H1 (cell line): ENCODE measurements at regions not wholly inside any gene's neighbourhood (a gene's known extent, or its start where the extent isn't known, plus 50 kb on each side); places are given as distances from the start of the nearest gene placed in this dataset.

ENCODE experiments used
- CTCF ChIA-PET: fragments of 300-600 bp; sonication (Branson Sonifier 250); formaldehyde crosslinking; loops from one replicate; lab custom pipeline; 2021; ENCODE audit not compliant: partially characterized antibody; lab: Charles Lee
- POLR2A ChIA-PET: fragments of 300-600 bp; sonication (Branson Sonifier 250); formaldehyde crosslinking; loops from one replicate; lab custom pipeline; 2021; ENCODE audit warnings: inconsistent platforms; ENCODE audit not compliant: partially characterized antibody; lab: Charles Lee
- DNase-seq, 2 experiments: peaks; one replicate each; pipeline versions ENCODE4 v3.0.0 to v3.0.0-alpha.2; 2010 to 2022; ENCODE audit warnings: low spot score in 2 of 2, low read depth in 1 of 2, mixed read lengths in 1 of 2
- FAIRE-seq: peaks from 2 replicates; lab custom pipeline; 2011; peaks lifted over from hg19 to GRCh38; lab: Jason Lieb, UNC
- H2AFZ ChIP-seq: 2 replicates; pipeline ENCODE4 v1.8.1; 2012; ENCODE audit warnings: low read length, inconsistent platforms
- H2AK5ac ChIP-seq: 2 replicates; pipeline ENCODE4 v1.6.1; 2013; ENCODE audit warnings: low read depth, low read length
- H2BK120ac ChIP-seq: replicated peaks from 2 replicates; pipeline ENCODE3; 2013; ENCODE audit warnings: low read depth, low read length, inconsistent platforms
- H2BK12ac ChIP-seq: 2 replicates; pipeline ENCODE4 v1.6.1; 2013; ENCODE audit warnings: low read depth, low read length
- H2BK15ac ChIP-seq: 2 replicates; pipeline ENCODE4 v1.6.1; 2013; ENCODE audit warnings: low read length
- H2BK20ac ChIP-seq: 2 replicates; pipeline ENCODE4 v1.6.1; 2013; ENCODE audit warnings: low read length
- H2BK5ac ChIP-seq: 2 replicates; pipeline ENCODE4 v1.6.1; 2013; ENCODE audit warnings: low read depth, low read length
- H3K14ac ChIP-seq: 2 replicates; pipeline ENCODE4 v1.6.1; 2013; ENCODE audit warnings: inconsistent platforms; ENCODE audit not compliant: insufficient read length
- H3K18ac ChIP-seq: 2 replicates; pipeline ENCODE4 v1.6.1; 2013; ENCODE audit warnings: low read length; ENCODE audit errors: extremely low read depth
- H3K23ac ChIP-seq: 2 replicates; pipeline ENCODE4 v1.6.1; 2013; ENCODE audit warnings: inconsistent platforms; ENCODE audit not compliant: insufficient read length
- H3K23me2 ChIP-seq: 2 replicates; pipeline ENCODE4 v1.6.1; 2013; ENCODE audit warnings: low read depth, low read length
- H3K27ac ChIP-seq: 2 replicates; pipeline ENCODE4 v1.6.1; 2011; ENCODE audit warnings: low read depth, low read length, inconsistent platforms
- H3K27me3 ChIP-seq, 4 experiments: replicated peaks in 1 of 4; 1 replicate in 1 of 4; 2 replicates in 3 of 4; pipeline versions ENCODE4 v1.6.1 to v1.8.1; 2011 to 2013; ENCODE audit warnings: low read length in 3 of 4, mild to moderate bottlenecking in 3 of 4, inconsistent platforms in 2 of 4, mixed read lengths in 2 of 4, moderate library complexity in 1 of 4; ENCODE audit not compliant: control insufficient read depth in 3 of 4, insufficient read depth in 3 of 4; ENCODE audit errors: extremely low read depth in 1 of 4
- H3K36me3 ChIP-seq, 4 experiments: 2 replicates each; pipeline versions ENCODE4 v1.6.1 to v1.8.1; 2011 to 2013; ENCODE audit warnings: mild to moderate bottlenecking in 4 of 4, low read length in 3 of 4, moderate library complexity in 2 of 4, control low read depth in 1 of 4, inconsistent platforms in 1 of 4; ENCODE audit not compliant: insufficient read depth in 4 of 4, control insufficient read depth in 2 of 4
- H3K4ac ChIP-seq: replicated peaks from 2 replicates; pipeline ENCODE3; 2013; ENCODE audit warnings: low read length, low read depth, mixed read lengths, inconsistent platforms; ENCODE audit not compliant: insufficient read length
- H3K4me1 ChIP-seq, 4 experiments: replicated peaks in 1 of 4; 1 replicate in 1 of 4; 2 replicates in 3 of 4; pipeline versions ENCODE4 v1.6.1 to v1.8.1; 2011 to 2013; ENCODE audit warnings: low read length in 3 of 4, inconsistent platforms in 2 of 4, mixed read lengths in 1 of 4; ENCODE audit not compliant: insufficient read depth in 4 of 4, control insufficient read depth in 3 of 4
- H3K4me2 ChIP-seq, 2 experiments: 2 replicates each; pipeline versions ENCODE4 v1.6.1 to v1.8.1; 2011 to 2013; ENCODE audit warnings: low read depth in 2 of 2, low read length in 2 of 2, control low read depth in 1 of 2, inconsistent platforms in 1 of 2, mild to moderate bottlenecking in 1 of 2; ENCODE audit not compliant: insufficient read depth in 1 of 2
- H3K4me3 ChIP-seq, 4 experiments: fragments of 200-600, 300-600 bp in 1 of 4; sonication (generic), shearing (Covaris generic), sonication (Bioruptor Twin) in 1 of 4; 2 replicates each; pipeline versions ENCODE4 v1.5.1 to v1.8.1; 2011 to 2016; ENCODE audit warnings: low read length in 4 of 4, low read depth in 3 of 4, control low read depth in 2 of 4, inconsistent platforms in 2 of 4, mild to moderate bottlenecking in 2 of 4, mixed read lengths in 1 of 4, moderate library complexity in 1 of 4; ENCODE audit not compliant: insufficient read depth in 2 of 4; ENCODE audit errors: extremely low read depth in 1 of 4
- H3K56ac ChIP-seq: replicated peaks from 2 replicates; pipeline ENCODE3; 2013; ENCODE audit warnings: low read depth, mild to moderate bottlenecking, mixed read lengths, low read length, inconsistent platforms; ENCODE audit not compliant: insufficient read length
- H3K79me1 ChIP-seq: 2 replicates; pipeline ENCODE4 v1.6.1; 2013; ENCODE audit warnings: low read depth, low read length, control low read depth
- H3K79me2 ChIP-seq, 2 experiments: 2 replicates each; pipeline versions ENCODE4 v1.6.1 to v1.8.1; 2012 to 2013; ENCODE audit warnings: low read length in 2 of 2, mild to moderate bottlenecking in 2 of 2, inconsistent platforms in 1 of 2; ENCODE audit not compliant: insufficient read depth in 2 of 2, control insufficient read depth in 1 of 2
- H3K9ac ChIP-seq, 4 experiments: replicated peaks in 1 of 4; 1 replicate in 1 of 4; 2 replicates in 3 of 4; pipeline versions ENCODE4 v1.6.1 to v1.8.1; 2011 to 2013; ENCODE audit warnings: low read depth in 3 of 4, low read length in 3 of 4, control low read depth in 2 of 4, mild to moderate bottlenecking in 2 of 4, moderate library complexity in 2 of 4, inconsistent platforms in 1 of 4; ENCODE audit errors: extremely low read depth in 1 of 4
- H3K9me3 ChIP-seq, 2 experiments: 2 replicates each; pipeline versions ENCODE4 v1.6.1 to v1.8.1; 2012 to 2013; ENCODE audit warnings: mild to moderate bottlenecking in 2 of 2, moderate library complexity in 2 of 2, control low read depth in 1 of 2, inconsistent platforms in 1 of 2, low read depth in 1 of 2, low read length in 1 of 2, mixed read lengths in 1 of 2; ENCODE audit not compliant: insufficient read depth in 2 of 2
- H4K20me1 ChIP-seq, 2 experiments: replicated peaks in 1 of 2; 2 replicates each; pipeline versions ENCODE3 to v1.8.1; 2011 to 2013; ENCODE audit warnings: inconsistent platforms in 2 of 2, low read length in 2 of 2, mild to moderate bottlenecking in 1 of 2; ENCODE audit not compliant: insufficient read depth in 2 of 2, control insufficient read depth in 1 of 2
- H4K5ac ChIP-seq: 2 replicates; pipeline ENCODE4 v1.6.1; 2013; ENCODE audit warnings: low read length, low read depth, mixed read lengths, inconsistent platforms; ENCODE audit not compliant: insufficient read length
- H4K8ac ChIP-seq: 2 replicates; pipeline ENCODE4 v1.8.0; 2013; ENCODE audit warnings: mild to moderate bottlenecking, moderate library complexity, low read length, inconsistent platforms; ENCODE audit not compliant: insufficient read depth; ENCODE audit errors: extremely low read depth
- H4K91ac ChIP-seq: replicated peaks from 2 replicates; pipeline ENCODE3; 2013; ENCODE audit warnings: low read length, mixed read lengths, inconsistent platforms; ENCODE audit not compliant: insufficient read length
- ATF3 ChIP-seq: IDR thresholded peaks from 2 replicates; pipeline ENCODE4 v1.6.1; 2011; ENCODE audit warnings: low read depth, mild to moderate bottlenecking, low read length; ENCODE audit not compliant: insufficient read depth
- CBX8 ChIP-seq: fragments of 300-800, 300-1000 bp; sonication (generic); IDR thresholded peaks from 2 replicates; pipeline ENCODE4 v1.7.1; 2016; ENCODE audit warnings: low read depth, low read length, borderline replicate concordance
- CHD1 ChIP-seq: IDR thresholded peaks from 2 replicates; pipeline ENCODE4 v1.6.1; 2012; ENCODE audit warnings: low read depth, low read length, improper control_type of control experiment
- NANOG ChIP-seq: IDR thresholded peaks from 2 replicates; pipeline ENCODE4 v1.6.1; 2011; ENCODE audit warnings: low read length, low read depth, mild to moderate bottlenecking, inconsistent platforms; ENCODE audit not compliant: insufficient read depth, poor library complexity, severe bottlenecking
- POLR2A ChIP-seq, 2 experiments: IDR thresholded peaks; 1 replicate in 1 of 2; 2 replicates in 1 of 2; pipeline ENCODE4 v1.6.1; 2011; ENCODE audit warnings: low read depth in 2 of 2, low read length in 2 of 2, mild to moderate bottlenecking in 2 of 2; ENCODE audit errors: control extremely low read depth in 1 of 2
- POU5F1 ChIP-seq: IDR thresholded peaks from 2 replicates; pipeline ENCODE4 v1.6.1; 2011; ENCODE audit warnings: low read depth, mild to moderate bottlenecking, low read length, moderate library complexity
- RFX5 ChIP-seq: IDR thresholded peaks from 2 replicates; pipeline ENCODE4 v1.6.1; 2011; ENCODE audit warnings: low read depth, low read length, improper control_type of control experiment, borderline replicate concordance
- SP2 ChIP-seq: IDR thresholded peaks from 2 replicates; pipeline ENCODE4 v1.6.1; 2012; ENCODE audit warnings: mild to moderate bottlenecking, low read length, inconsistent platforms
- SRF ChIP-seq: IDR thresholded peaks from 2 replicates; pipeline ENCODE4 v1.6.1; 2011; ENCODE audit warnings: mild to moderate bottlenecking, low read depth, low read length, moderate library complexity
- WGBS, 2 experiments: shearing (Covaris generic) in 1 of 2; methylation state at CpG; one replicate each; pipeline versions ENCODE4 v1.1.6 to v1.1.7; 2013 to 2015; ENCODE audit warnings: low lambda C conversion rate in 2 of 2, mixed read lengths in 2 of 2, inconsistent platforms in 1 of 2, low coverage in 1 of 2, missing lambda C conversion rate in 1 of 2; ENCODE audit not compliant: insufficient replicate concordance in 2 of 2, insufficient coverage in 1 of 2, insufficient read length in 1 of 2; ENCODE audit errors: extremely low coverage in 1 of 2, missing lambda C conversion rate in 1 of 2; 5-methylcytosine and 5-hydroxymethylcytosine counted together

GRCh38 chr12:89267404-89267803 is 84.9 kb downstream of the DUSP6 start:
- Histone ChIP-seq H4K20me1 (no peaks in the 10 kb centered on the region), H3K79me2 (no peaks in the 10 kb centered on the region), H3K4me3 (no peak overlapping the region), H2BK15ac (no peak overlapping the region), H4K8ac (no peak overlapping the region), H4K5ac (no peak overlapping the region), H3K9me3 (no peaks in the 10 kb centered on the region), H3K4me2 (no peak overlapping the region), H2AK5ac (no peak overlapping the region), H3K9ac (no peak overlapping the region), H2AFZ (no peak overlapping the region), H3K4ac (no peak overlapping the region), H3K4me1 (no peaks in the 10 kb centered on the region), H2BK20ac (no peak overlapping the region), H3K18ac (no peak overlapping the region), H3K23me2 (no peaks in the 10 kb centered on the region), H3K36me3 (no peaks in the 10 kb centered on the region), H3K79me1 (no peaks in the 10 kb centered on the region), H2BK120ac (no peak overlapping the region), H3K23ac (no peak overlapping the region), H2BK5ac (no peak overlapping the region), H3K14ac (no peak overlapping the region), H2BK12ac (no peak overlapping the region), H3K27me3 (no peaks in the 10 kb centered on the region), H4K91ac (no peak overlapping the region), H3K56ac (no peak overlapping the region), H3K27ac (no peak overlapping the region)
- CTCF ChIA-PET, result no interaction called here
- FAIRE-seq (no peak), DNase-seq (no peak)
- POLR2A ChIA-PET, result no interaction called here
- WGBS, 2 experiments, result 79% methylated on average over 3 of the region's 3 CpGs; no CpG with 5 or more reads in 1 of the 2 experiments
- no peak for TF ChIP-seq POLR2A (IDR thresholded peaks at IDR 0.05; ENCODE audit: control extremely low read depth in 1 of 2, low read depth in 2 of 2, low read length in 2 of 2)
- no peak for TF ChIP-seq ATF3
- TF ChIP-seq SRF, result no peak
- no peak for TF ChIP-seq RFX5
- TF ChIP-seq NANOG, result no peak
- no peak for TF ChIP-seq POU5F1
- TF ChIP-seq CHD1, result no peak
- TF ChIP-seq CBX8, result no peak
- TF ChIP-seq SP2, result no peak
